Panc1 (cell line): ENCODE measurements at regions not wholly inside any gene's neighbourhood (a gene's known extent, or its start where the extent isn't known, plus 50 kb on each side); places are given as distances from the start of the nearest gene placed in this dataset.

Experiments used
- POLR2AphosphoS5 ChIP-seq: IDR thresholded peaks from 2 replicates; pipeline ENCODE4 v1.6.1; 2012; ENCODE audit warnings: mild to moderate bottlenecking, low read depth, low read length, moderate library complexity
- TCF7L2 ChIP-seq: IDR thresholded peaks from 2 replicates; pipeline ENCODE4 v1.6.1; 2011; ENCODE audit warnings: mild to moderate bottlenecking, low read depth, low read length, inconsistent platforms
- TF ChIP-seq, protein P1 (sequence below): fragments of 450-650 bp; IDR thresholded peaks from 2 replicates; pipeline ENCODE4 v1.5.1; 2017; ENCODE audit warnings: mild to moderate bottlenecking
- TF ChIP-seq, protein P2 (sequence below), 2 experiments: IDR thresholded peaks; 2 replicates each; pipeline ENCODE4 v1.6.1; 2011 to 2012; ENCODE audit warnings: low read depth in 2 of 2, control low read depth in 1 of 2, low read length in 1 of 2, mild to moderate bottlenecking in 1 of 2, moderate library complexity in 1 of 2; ENCODE audit not compliant: insufficient read depth in 1 of 2

DNA sequence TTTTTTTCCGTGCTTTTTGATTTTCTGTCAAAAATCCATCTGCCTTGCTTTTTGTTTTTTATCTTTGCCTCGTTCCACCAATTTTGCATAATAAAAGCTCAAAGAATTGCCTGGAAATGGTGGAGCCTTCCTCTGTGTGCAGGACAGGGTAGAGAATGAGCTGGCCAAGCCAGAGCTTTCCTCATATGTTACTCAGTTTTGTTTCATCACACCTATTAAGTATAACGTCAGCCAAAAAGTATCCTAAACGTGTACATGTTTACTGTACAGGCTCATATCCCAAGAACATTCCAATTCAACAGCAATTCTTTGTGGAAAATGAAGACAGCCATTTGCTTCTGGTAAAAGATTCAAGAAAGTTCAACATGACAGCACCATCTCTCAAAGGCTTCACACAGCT, 191.2 kb upstream of the LMNTD1 start:
- TF ChIP-seq, protein P1, sequence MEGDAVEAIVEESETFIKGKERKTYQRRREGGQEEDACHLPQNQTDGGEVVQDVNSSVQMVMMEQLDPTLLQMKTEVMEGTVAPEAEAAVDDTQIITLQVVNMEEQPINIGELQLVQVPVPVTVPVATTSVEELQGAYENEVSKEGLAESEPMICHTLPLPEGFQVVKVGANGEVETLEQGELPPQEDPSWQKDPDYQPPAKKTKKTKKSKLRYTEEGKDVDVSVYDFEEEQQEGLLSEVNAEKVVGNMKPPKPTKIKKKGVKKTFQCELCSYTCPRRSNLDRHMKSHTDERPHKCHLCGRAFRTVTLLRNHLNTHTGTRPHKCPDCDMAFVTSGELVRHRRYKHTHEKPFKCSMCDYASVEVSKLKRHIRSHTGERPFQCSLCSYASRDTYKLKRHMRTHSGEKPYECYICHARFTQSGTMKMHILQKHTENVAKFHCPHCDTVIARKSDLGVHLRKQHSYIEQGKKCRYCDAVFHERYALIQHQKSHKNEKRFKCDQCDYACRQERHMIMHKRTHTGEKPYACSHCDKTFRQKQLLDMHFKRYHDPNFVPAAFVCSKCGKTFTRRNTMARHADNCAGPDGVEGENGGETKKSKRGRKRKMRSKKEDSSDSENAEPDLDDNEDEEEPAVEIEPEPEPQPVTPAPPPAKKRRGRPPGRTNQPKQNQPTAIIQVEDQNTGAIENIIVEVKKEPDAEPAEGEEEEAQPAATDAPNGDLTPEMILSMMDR: 0 out of 2 replicates have a peak, but pooled peaks have one; percentile 3
- TF ChIP-seq TCF7L2: no peak
- TF ChIP-seq, protein P2, sequence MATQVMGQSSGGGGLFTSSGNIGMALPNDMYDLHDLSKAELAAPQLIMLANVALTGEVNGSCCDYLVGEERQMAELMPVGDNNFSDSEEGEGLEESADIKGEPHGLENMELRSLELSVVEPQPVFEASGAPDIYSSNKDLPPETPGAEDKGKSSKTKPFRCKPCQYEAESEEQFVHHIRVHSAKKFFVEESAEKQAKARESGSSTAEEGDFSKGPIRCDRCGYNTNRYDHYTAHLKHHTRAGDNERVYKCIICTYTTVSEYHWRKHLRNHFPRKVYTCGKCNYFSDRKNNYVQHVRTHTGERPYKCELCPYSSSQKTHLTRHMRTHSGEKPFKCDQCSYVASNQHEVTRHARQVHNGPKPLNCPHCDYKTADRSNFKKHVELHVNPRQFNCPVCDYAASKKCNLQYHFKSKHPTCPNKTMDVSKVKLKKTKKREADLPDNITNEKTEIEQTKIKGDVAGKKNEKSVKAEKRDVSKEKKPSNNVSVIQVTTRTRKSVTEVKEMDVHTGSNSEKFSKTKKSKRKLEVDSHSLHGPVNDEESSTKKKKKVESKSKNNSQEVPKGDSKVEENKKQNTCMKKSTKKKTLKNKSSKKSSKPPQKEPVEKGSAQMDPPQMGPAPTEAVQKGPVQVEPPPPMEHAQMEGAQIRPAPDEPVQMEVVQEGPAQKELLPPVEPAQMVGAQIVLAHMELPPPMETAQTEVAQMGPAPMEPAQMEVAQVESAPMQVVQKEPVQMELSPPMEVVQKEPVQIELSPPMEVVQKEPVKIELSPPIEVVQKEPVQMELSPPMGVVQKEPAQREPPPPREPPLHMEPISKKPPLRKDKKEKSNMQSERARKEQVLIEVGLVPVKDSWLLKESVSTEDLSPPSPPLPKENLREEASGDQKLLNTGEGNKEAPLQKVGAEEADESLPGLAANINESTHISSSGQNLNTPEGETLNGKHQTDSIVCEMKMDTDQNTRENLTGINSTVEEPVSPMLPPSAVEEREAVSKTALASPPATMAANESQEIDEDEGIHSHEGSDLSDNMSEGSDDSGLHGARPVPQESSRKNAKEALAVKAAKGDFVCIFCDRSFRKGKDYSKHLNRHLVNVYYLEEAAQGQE (IDR thresholded peaks at IDR 0.05; ENCODE audit: insufficient read depth in 1 of 2, low read depth in 2 of 2, low read length in 1 of 2): no peak
- no peak for TF ChIP-seq POLR2AphosphoS5
